Endothelial cell of umbilical vein (primary cell): ENCODE measurements at regions not wholly inside any gene's neighbourhood (a gene's known extent, or its start where the extent isn't known, plus 50 kb on each side); places are given as distances from the start of the nearest gene placed in this dataset.

Experiments
- CTCF ChIP-seq, 2 donors: IDR thresholded peaks; 1 replicate in 1 of 2; 2 replicates in 1 of 2; pipeline ENCODE4 v1.5.1; 2011; ENCODE audit warnings: low read length in 2 of 2, mild to moderate bottlenecking in 2 of 2, moderate library complexity in 2 of 2, control low read depth in 1 of 2, inconsistent platforms in 1 of 2, low read depth in 1 of 2; ENCODE audit not compliant: insufficient read depth in 1 of 2; ENCODE audit errors: extremely low read depth in 1 of 2
- EZH2 ChIP-seq: IDR thresholded peaks from 2 replicates; pipeline ENCODE4 v1.6.1; 2012; ENCODE audit warnings: borderline replicate concordance, low read depth, mild to moderate bottlenecking, moderate library complexity, low read length, inconsistent platforms; ENCODE audit not compliant: severe bottlenecking

GRCh38 chrX:39227371-39227770, 426.1 kb downstream of the MID1IP1 start:
- TF ChIP-seq EZH2: no peak
- no peak for TF ChIP-seq CTCF (IDR thresholded peaks at IDR 0.05; ENCODE audit: extremely low read depth in 1 of 2, insufficient read depth in 1 of 2, low read depth in 1 of 2, low read length in 2 of 2)
